Motor neuron (in vitro differentiated cells): ENCODE measurements at regions not wholly inside any gene's neighbourhood (a gene's known extent, or its start where the extent isn't known, plus 50 kb on each side); places are given as distances from the start of the nearest gene placed in this dataset.
A peak's percentile ranks its signal among the peaks of the same experiment; 100 is the strongest.

Experiments used
- ATAC-seq, 8 experiments: fragments of 200-7000 bp; cut with Tn5 transposase; replicated peaks in 6 of 8; 2 replicates each; pipeline ENCODE4 v1.8.0; 2021; ENCODE audit warnings: mild to moderate bottlenecking in 8 of 8, moderate library complexity in 8 of 8
- H3K27ac ChIP-seq, 2 donors: fragments of 250-450 bp; sonication (Bioruptor Pico); 2 replicates each; pipeline ENCODE4 v1.9.0; 2021; ENCODE audit warnings: antibody characterized with exemption in 2 of 2, mild to moderate bottlenecking in 2 of 2, moderate library complexity in 1 of 2
- H3K4me1 ChIP-seq, 2 donors: fragments of 250-450 bp; sonication (Bioruptor Pico); replicated peaks in 1 of 2; 2 replicates each; pipeline ENCODE4 v1.6.1; 2021; ENCODE audit warnings: antibody characterized with exemption in 2 of 2, mild to moderate bottlenecking in 2 of 2, moderate library complexity in 1 of 2
- H3K4me3 ChIP-seq, 5 donors: fragments of 250-450 bp; sonication (Bioruptor Pico); 2 replicates each; pipeline ENCODE4 v1.9.0; 2021; ENCODE audit warnings: antibody characterized with exemption in 5 of 5, mild to moderate bottlenecking in 5 of 5, moderate library complexity in 4 of 5
- WGBS, 10 experiments: fragments of 450-650 bp; shearing (Covaris generic); methylation state at CpG; one replicate each; pipeline ENCODE4 v1.0.0; 2022; 5-methylcytosine and 5-hydroxymethylcytosine counted together
- in situ Hi-C, 9 experiments: fragments of 400-800 bp; cut with MboI; loops; one replicate each; pipeline ENCODE4 v1.15.0; 2021; ENCODE audit warnings: low sequenced_read_pairs in 9 of 9, low pct_unique_long_range_greater_than_20kb in 2 of 9; ENCODE audit not compliant: unreplicated experiment in 9 of 9

DNA sequence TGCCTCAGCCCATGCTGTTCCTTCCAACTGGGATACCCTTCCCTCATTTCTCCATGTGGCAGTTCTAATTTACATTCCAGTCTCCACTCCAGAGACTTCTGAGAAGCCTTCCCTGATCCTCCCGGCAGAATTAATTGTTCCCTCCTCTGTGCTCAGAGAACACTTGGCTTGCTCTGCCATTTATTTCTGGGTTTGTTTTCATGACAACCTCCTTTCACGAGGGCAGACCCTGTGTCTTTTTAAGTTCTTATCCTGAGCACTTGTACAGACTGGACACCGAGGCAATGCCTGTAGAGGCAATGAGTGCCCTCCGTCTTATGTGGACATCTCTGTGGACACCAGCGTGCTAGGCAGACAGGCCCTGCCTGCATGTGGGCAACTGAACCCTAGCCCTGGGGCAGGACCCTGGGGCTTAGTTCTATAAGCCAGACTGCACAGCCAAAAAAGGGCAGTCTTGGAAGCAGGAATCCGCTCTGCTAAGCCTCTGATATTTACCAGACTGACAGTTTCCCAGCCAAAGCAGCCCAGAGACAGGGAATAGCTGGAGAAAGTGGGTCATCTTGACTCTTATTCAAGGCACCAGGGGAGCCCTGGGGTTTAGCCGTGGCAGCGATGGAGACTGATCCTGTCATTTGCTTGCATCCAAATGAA, 474.0 kb downstream of the RPS24 start:
- ATAC-seq, result peak in 5 of 8 experiments; percentile 14 to 60 (median 26)
- no peak overlapping the region for H3K27ac ChIP-seq
- H3K4me1 ChIP-seq, result peaks cover 9 to 12% of the 10 kb centered on the region in 2 donors
- H3K4me3 ChIP-seq, result no peak overlapping the region
- in situ Hi-C loops, result no loop called here
- 0 to 79% (median 60%) methylated on average over 1 to 6 of the region's 8 CpGs; no CpG with 5 or more reads in 1 of the 10 experiments for WGBS, 10 experiments

DNA sequence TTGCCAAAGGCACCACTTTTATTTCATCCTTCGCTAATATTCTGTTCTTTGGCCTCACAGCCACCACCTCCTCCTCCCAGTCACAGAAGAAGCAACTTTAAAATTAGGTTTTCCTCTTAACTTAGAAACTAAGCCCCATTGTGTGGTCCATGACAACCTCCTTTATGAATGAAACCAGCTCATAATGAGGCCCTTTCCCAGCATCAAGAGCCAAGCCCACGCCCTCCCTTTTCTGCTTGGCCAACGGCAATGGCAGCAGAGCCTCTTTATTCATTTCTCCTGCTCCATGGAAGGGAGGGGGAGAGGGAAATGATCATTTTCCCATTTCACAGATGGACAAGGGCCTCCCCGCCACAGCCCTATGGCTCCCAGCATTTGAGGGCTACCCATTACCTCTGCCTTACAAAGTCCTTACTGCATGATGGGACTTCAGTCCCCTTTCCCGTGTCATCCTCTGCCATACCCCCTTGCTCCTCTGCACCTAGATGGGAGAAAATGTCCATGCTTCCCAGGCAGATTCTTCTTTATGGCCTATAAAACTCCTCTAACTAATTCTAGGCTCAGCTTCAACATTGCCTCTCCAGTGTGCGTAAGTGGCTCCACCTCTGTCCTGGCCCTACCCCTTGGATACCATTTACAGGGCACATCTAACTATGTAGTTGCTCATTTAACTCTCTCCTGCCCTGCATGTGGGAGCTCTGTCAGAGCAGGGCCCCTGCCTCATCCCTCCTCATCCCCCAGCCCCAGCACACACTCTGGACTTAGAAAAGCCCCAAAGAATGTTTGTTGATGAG, 475.5 kb downstream of the RPS24 start:
- whole genome bisulfite sequencing, 10 experiments, result 30 to 100% (median 72%) methylated on average over 1 to 5 of the region's 6 CpGs; no CpG with 5 or more reads in 1 of the 10 experiments
- Histone ChIP-seq H3K27ac (no peak overlapping the region), H3K4me3 (no peak overlapping the region), H3K4me1 (peaks cover 9% of the 10 kb centered on the region in 2 donors)
- peak in 4 of 8 experiments; percentile 14 to 63 (median 26) for ATAC-seq
- in situ Hi-C loops, result no loop called here

DNA sequence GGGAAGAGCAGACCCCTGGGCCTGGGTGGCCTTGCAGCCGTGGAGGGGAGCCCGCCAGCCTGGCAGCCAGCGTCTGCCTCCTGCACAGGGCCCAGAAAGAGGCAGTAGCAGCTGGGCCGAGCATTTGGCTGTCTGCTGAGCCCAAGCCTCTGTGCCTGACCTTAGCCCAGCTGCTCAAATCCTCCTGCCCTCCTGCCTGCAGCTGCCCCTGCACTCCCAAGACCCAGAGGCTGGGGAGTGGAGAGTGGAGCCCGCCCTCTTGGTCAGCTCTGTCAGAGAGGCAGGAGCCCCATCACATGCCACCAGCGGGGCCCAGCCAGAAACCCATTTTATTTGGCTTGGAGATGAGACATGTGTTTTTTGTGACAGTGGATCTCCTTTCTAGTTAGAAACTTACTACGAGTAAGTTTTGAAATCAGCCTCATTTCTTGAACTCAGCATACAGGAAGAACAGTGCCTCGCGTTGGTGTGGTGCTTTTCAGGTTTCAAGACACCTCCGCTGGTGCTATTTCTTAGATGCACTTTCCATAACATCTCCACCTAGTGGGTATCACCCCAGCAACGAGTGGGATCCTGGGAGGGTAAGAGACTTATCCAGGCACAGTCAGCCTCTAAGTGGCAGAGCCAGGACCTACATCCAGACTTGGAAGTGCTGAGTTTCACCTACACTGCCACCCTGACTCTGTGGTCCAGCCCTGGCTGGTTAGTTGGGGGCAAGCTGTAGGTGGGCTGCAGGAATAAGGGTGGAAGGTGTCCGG, 477.1 kb downstream of the RPS24 start:
- Histone ChIP-seq H3K27ac (no peak overlapping the region), H3K4me1 (peaks cover 9% of the 10 kb centered on the region in 2 donors), H3K4me3 (no peak overlapping the region)
- in situ Hi-C loops, result no loop called here
- 29 to 93% (median 74%) methylated on average over 2 to 8 of the region's 12 CpGs for WGBS, 10 experiments
- peak in 7 of 8 experiments; percentile 16 to 74 (median 46) for ATAC-seq

DNA sequence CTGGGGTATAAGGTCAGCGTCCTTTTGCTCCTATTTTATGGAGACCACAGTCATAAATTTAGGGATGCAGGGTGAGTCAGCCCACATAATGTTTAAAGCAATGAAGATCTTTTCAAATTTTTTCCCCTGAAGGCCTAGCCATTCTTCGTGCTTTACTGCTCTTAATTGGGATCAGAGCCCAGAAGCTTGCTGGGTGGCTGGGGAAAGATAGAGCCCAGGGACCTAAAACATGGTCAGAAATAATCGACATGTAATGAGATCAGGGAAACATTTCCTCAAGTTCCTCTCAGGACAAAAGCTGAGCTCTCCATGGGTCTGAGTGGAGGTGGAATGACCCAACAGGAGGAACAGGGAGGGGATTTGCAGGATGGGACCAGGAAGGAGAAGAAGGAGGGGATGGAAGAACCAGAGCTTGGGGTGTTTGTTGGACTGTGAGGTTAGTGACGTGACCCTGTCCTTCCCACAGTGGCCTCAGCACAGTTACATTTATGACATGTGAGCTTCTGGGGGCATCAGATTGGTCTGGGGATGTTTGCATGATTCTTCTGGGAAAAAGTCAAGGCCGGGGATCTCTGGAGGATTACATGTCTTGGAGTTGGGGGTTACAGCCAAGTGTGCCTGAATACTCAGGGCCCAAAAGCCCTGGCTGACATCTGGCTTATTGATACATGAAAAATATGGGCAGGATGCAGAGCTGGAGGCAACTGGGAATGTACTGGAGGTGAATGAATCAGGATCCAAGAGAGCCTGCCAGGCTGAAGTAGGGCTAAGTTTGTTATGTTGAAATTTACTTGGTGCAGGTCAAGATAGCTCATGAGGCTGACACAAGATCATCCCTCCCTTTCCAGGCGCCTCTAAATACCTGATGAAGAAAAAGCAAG, 477.9 kb downstream of the RPS24 start:
- Histone ChIP-seq H3K4me3 (no peak overlapping the region), H3K27ac (no peak overlapping the region), H3K4me1 (peaks cover 9 to 11% of the 10 kb centered on the region in 2 donors)
- no peak for ATAC-seq
- in situ Hi-C loops, result no loop called here
- WGBS, 10 experiments, result 25 to 100% (median 94%) methylated on average over 1 to 5 of the region's 6 CpGs; no CpG with 5 or more reads in 1 of the 10 experiments

DNA sequence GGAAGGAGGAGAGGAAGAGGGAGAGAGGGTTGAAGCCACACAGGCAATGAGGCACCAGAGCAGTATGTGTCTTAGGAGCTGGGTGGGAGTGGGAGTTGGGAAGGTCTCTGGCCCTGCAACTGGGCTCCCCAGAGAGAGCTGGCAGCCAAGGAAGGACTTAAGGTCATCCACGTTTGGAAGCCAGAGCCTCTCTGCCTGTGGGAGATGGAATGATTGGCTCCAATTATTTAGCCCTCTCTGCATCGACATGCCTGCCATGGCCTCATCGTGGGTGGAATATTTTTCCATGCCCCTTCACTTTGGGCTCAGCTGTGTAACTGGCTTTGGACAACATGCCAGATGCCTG, 478.5 kb downstream of the RPS24 start:
- no peak for ATAC-seq
- in situ Hi-C loops, result no loop called here
- Histone ChIP-seq H3K4me3 (no peak overlapping the region), H3K4me1 (peaks cover 13 to 17% of the 10 kb centered on the region in 2 donors), H3K27ac (no peak overlapping the region)
- WGBS, 10 experiments, result 20 to 100% (median 82%) methylated on average over 1 to 2 of the region's 3 CpGs; no CpG with 5 or more reads in 4 of the 10 experiments

DNA sequence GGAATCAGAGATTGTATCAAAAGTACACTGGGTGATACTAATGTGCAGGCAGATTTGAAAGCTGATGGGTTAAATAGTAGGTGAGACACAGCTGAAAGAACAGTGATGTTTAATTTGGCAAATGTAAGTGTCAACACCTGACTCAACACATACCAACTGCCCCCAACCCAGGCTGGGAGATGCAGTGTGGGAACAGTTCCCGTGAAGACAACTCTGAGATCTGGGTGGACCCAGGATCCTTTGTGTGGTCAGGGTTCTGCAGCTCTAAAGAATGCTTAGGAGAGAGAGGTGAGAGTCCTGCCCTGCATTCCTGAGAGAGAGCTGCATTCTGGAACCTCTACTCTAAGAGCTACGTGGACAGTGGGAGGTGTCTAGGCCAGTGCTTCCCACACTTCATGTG, 479.7 kb downstream of the RPS24 start:
- Histone ChIP-seq H3K4me1 (peaks cover 13 to 18% of the 10 kb centered on the region in 2 donors), H3K4me3 (no peak overlapping the region), H3K27ac (no peak overlapping the region)
- peak in 1 of 8 experiments; percentile 45 for ATAC-seq
- in situ Hi-C loops, result no loop called here
- WGBS, 10 experiments, result 70 to 80% (median 80%) methylated on average over 1 to 2 of the region's 2 CpGs; no CpG with 5 or more reads in 6 of the 10 experiments

DNA sequence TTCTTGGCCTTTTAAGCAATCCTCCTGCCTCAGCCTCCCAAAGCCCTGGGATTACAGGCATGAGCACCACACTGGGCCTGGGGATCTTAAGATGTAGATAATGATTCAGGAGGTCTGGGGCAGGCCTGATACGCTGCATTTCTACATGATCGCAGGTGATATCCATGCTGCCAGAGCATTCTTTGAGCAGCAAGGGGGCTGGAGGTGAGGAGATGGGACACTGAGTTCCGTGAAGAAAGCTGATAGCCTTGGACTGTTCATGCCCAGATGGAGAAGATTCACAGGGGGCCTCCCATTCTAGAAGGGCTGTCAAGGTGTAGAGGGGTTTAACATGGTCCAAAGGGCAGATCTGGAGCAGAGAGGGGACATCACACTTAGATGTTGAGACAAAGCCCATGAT, 480.3 kb downstream of the RPS24 start:
- Histone ChIP-seq H3K4me1 (peaks cover 13% of the 10 kb centered on the region in 2 donors), H3K27ac (no peak overlapping the region), H3K4me3 (no peak overlapping the region)
- in situ Hi-C loops, result no loop called here
- no peak for ATAC-seq
- 71 to 90% (median 80%) methylated on average over 1 to 3 of the region's 3 CpGs; no CpG with 5 or more reads in 4 of the 10 experiments for WGBS, 10 experiments

DNA sequence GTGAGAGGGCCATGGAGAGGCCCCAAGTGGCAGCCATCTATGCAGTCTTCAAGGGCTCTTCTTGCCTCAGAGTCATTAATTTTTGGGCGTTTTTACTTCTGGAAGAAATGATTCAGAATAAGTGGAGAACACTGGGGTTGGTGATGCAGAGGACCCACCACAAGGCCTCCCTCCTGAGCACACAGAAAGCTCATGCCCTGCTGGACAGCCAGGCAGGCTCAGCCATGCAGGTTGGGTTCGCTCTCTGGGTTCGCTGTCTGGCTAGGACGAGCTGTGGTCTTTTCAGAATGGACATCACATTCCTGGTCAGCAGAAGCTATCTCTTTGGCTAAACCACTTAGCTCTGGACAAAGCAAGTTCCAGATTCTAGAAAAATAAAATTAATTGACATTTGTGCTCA, 480.8 kb downstream of the RPS24 start:
- WGBS, 10 experiments, result 33 to 93% (median 76%) methylated on average over 2 to 4 of the region's 4 CpGs; no CpG with 5 or more reads in 6 of the 10 experiments
- ATAC-seq, result no peak
- Histone ChIP-seq H3K27ac (no peak overlapping the region), H3K4me3 (no peak overlapping the region), H3K4me1 (peaks cover 12 to 13% of the 10 kb centered on the region in 2 donors)
- in situ Hi-C loops, result no loop called here

DNA sequence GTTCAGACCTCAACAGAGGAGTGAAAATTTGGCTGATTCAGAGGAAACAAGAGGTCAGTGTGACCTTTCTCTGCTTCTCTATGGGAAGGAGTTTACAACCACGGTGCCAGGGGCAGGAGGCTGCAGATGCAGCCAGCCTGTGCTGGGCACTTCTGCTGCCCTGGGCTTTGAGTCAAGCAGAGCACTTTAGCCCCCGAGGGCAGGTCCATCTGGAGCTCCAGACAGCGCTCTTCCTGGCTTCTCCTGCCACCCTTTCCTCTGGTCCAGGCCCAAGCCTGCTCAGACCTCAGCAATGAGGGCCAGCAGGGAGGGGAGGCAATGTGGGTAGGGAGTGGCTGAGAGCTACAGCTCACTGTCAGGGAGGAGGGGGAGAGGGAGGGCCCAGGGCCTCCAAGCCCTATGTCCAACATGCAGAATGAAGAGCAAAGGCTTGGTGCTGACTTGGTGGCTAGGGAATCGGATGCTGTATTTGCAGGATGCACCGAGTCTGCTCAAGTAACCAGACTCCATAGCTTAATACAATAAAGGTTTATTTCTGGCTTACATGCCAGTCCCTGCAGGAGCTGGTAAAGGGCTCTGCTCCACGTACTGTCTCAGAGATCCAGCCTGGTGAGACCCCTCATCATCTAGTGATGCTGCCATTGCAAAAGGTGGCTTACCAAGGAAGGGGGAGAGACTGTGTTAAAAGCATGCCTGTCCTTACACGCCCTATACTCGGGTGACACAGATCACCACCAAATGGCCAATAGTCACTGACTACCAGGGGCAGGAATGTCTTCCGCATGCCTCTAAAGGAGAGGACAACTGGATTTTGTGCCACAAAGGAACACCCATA, 481.6 kb downstream of the RPS24 start:
- Histone ChIP-seq H3K4me3 (no peak overlapping the region), H3K27ac (no peak overlapping the region), H3K4me1 (peaks cover 12% of the 10 kb centered on the region in 2 donors)
- ATAC-seq, result peak; percentile 31 to 92 (median 76)
- in situ Hi-C loops, result no loop called here
- 62 to 100% (median 86%) methylated on average over 1 to 5 of the region's 9 CpGs; no CpG with 5 or more reads in 2 of the 10 experiments for WGBS, 10 experiments

DNA sequence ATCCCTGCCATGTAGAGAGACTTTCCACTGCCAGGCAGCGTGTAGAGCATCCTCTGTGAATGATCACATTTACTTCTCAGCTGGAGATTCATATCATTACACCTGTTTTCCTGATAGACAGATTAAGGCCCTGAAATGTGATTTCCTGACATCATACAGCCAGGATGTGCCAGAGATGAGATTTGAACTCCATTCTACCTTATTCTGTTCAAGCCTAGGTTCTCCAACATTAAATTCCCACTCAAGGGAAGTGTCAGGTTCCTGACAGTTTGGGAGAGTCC, 482.1 kb downstream of the RPS24 start:
- WGBS, 10 experiments, result 83 to 100% methylated on average over 1 of the region's 1 CpG; no CpG with 5 or more reads in 8 of the 10 experiments
- Histone ChIP-seq H3K4me3 (no peak overlapping the region), H3K27ac (no peak overlapping the region), H3K4me1 (peaks cover 12 to 16% of the 10 kb centered on the region in 2 donors)
- no peak for ATAC-seq
- in situ Hi-C loops, result no loop called here

DNA sequence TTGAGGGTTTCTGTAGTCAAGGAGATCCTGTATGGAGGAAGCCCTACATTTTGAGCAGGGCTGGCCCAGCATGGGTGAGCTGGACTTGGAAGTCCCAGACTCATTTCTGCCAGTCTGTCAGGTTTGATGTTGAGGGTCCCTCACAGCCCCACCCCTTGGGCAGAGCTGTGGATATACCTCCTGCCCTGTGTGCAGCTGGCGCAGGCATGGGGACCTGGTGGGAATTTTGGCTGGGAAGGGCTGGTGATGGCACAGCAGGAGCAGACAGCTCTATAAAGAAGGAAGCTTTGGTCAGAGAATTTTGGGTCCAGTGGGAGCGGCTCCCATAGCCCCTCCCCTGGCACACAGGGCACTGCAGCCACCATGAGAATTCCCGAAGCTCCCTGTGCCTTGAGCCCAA, 482.6 kb downstream of the RPS24 start:
- in situ Hi-C loops, result no loop called here
- no peak for ATAC-seq
- WGBS, 10 experiments, result 60 to 80% methylated on average over 1 of the region's 3 CpGs; no CpG with 5 or more reads in 8 of the 10 experiments
- no peak overlapping the region for H3K27ac ChIP-seq
- no peak overlapping the region for H3K4me3 ChIP-seq
- H3K4me1 ChIP-seq, result peaks cover 16 to 18% of the 10 kb centered on the region in 2 donors

DNA sequence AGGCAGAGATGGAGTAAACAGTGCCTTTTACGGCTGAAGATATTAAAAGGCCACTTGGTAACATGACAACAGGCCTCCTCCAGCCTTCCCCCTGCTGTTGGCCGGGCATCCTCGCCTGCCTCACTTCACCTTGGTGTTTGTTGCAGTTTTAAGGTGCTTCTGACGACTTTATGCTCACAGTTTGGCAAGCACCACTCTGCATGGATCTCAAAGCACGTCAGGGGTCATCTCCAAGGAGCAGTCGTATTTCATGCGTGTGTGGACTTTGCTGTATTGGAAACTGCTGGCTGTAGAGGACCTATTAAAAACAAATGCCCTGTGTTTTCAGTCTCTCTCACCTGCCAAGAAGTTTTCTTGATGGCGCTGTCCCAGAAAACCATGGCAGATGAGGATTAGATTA, 483.1 kb downstream of the RPS24 start:
- H3K27ac ChIP-seq, result no peak overlapping the region
- 33 to 81% (median 69%) methylated on average over 1 to 8 of the region's 8 CpGs; no CpG with 5 or more reads in 2 of the 10 experiments for WGBS, 10 experiments

More for the DNA sequence above, 483.1 kb downstream of the RPS24 start:
- in situ Hi-C loops, result no loop called here
- peak in 2 of 8 experiments; percentile 19 to 54 for ATAC-seq
- Histone ChIP-seq H3K4me1 (peaks cover 17 to 19% of the 10 kb centered on the region in 2 donors), H3K4me3 (no peak overlapping the region)
